ENCODE measurements at regions not wholly inside any gene's neighbourhood (a gene's known extent, or its start where the extent isn't known, plus 50 kb on each side); places are given as distances from the start of the nearest gene placed in this dataset.
A peak's percentile ranks its signal among the peaks of the same experiment; 100 is the strongest.
"Not testable (repeated sequence)": the region's sequence is repeated elsewhere in the genome, so short reads cannot be mapped to it uniquely, and the experiment has no call there.

- Histone ChIP-seq H3K4me1 (ENCODE audit: control insufficient read depth, insufficient read depth, low read length) (peaks cover 7% of the 10 kb centered on the region), H3K9me3 (ENCODE audit: control insufficient read depth in 2 of 2, low read length in 2 of 2) (no peaks in the 10 kb centered on the region), H3K4me3 (ENCODE audit: low read length in 2 of 2) (no peak overlapping the region), H3K27ac (ENCODE audit: low read length) (no peak overlapping the region), H3K36me3 (ENCODE audit: control insufficient read depth in 2 of 2, insufficient read depth in 2 of 2, low read length in 2 of 2) (peaks cover 0 to 5% of the 10 kb centered on the region in 2 donors), H3K27me3 (ENCODE audit: control insufficient read depth in 1 of 2, insufficient read depth in 2 of 2, low read length in 2 of 2) (no peaks in the 10 kb centered on the region), H3K9ac (ENCODE audit: low read length in 2 of 2) (no peak overlapping the region)
These were observed 88.3 kb upstream of the PLEKHM1 start for GRCh38 chr17:45578516-45579455.

DNA sequence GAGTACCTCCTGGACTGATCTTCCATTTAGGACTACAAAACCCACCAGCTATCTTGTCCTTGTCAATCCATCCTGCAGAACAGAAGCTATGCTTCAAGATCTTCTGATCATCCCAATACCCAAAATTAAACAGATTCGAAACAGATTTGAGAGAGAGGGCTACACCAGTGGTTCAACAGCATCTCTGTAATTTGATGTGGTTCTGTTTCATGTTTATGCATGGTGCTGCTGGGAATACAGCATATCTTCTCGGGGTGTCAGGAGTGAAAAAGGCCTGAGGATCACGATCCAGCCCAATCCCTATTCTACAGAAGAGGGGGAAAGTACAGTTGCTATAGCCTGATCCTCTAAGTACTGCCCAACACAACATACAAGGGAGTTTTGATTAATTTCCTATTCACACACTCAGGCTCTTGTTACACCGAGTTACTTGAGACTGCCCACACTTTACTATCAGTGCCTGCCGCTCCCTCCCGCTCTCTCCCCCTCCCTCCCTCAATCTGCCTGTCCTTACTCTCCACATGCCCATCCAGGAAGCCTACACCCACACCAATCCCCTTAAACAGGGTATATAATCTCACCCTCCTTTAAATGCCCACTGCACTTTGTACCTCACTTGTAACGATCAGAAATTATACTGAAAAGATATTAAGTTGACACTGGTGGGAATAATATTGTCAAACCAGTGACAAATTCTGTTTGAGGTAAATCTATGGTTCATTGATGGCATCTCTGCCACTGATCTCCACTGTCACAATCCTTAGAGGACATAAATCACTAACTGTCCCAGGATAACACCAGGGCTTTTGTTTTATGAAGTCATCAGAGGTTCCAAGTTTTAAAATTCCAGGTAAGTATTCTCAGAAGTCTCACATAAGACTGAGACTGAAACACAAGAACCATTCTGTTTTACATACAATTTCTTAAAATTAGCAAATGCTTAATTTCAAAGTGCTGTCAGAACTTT is 89.3 kb upstream of the PLEKHM1 start:
- Histone ChIP-seq H3K9me3 (ENCODE audit: control insufficient read depth in 2 of 2, low read length in 2 of 2) (no peaks in the 10 kb centered on the region), H3K27me3 (ENCODE audit: control insufficient read depth in 1 of 2, insufficient read depth in 2 of 2, low read length in 2 of 2) (no peaks in the 10 kb centered on the region), H3K4me1 (ENCODE audit: control insufficient read depth, insufficient read depth, low read length) (peaks cover 9% of the 10 kb centered on the region), H3K4me3 (ENCODE audit: low read length in 2 of 2) (no peak overlapping the region), H3K27ac (ENCODE audit: low read length) (no peak overlapping the region), H3K36me3 (ENCODE audit: control insufficient read depth in 2 of 2, insufficient read depth in 2 of 2, low read length in 2 of 2) (peaks cover 0 to 5% of the 10 kb centered on the region in 2 donors), H3K9ac (ENCODE audit: low read length in 2 of 2) (no peak overlapping the region)

DNA sequence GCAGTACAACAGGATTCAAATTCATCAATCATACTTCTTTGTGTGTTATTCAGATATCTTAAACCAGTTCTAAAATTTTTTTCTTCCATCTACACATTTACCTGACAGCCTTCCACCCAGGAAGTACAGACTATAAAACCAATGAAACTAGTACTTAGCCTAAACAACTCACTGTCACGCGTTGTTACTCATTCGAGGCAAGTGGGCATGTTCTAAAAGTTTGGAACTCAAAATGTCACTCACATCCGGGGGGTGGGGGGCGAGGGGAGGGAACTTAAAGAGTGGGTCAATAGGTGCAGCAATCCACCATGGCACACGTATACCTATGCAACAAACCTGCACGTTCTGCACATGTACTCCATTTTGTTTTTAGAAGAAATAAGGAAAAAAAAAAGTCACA is 90.4 kb upstream of the PLEKHM1 start:
- peaks cover 0 to 5% of the 10 kb centered on the region in 2 donors for H3K36me3 ChIP-seq (ENCODE audit: control insufficient read depth in 2 of 2, insufficient read depth in 2 of 2, low read length in 2 of 2)
- H3K4me1 ChIP-seq (ENCODE audit: control insufficient read depth, insufficient read depth, low read length) = peaks cover 9% of the 10 kb centered on the region
- no peak overlapping the region for H3K9ac ChIP-seq (ENCODE audit: low read length in 2 of 2)
- H3K27ac ChIP-seq (ENCODE audit: low read length) = no peak overlapping the region
- H3K9me3 ChIP-seq (ENCODE audit: control insufficient read depth in 2 of 2, low read length in 2 of 2) = no peaks in the 10 kb centered on the region
- H3K4me3 ChIP-seq (ENCODE audit: low read length in 2 of 2) = no peak overlapping the region
- no peaks in the 10 kb centered on the region for H3K27me3 ChIP-seq (ENCODE audit: control insufficient read depth in 1 of 2, insufficient read depth in 2 of 2, low read length in 2 of 2)

GRCh38 chr17:45581860-45582259 is 91.3 kb upstream of the PLEKHM1 start:
- Histone ChIP-seq H3K27ac (ENCODE audit: low read length) (no peak overlapping the region), H3K27me3 (ENCODE audit: control insufficient read depth in 1 of 2, insufficient read depth in 2 of 2, low read length in 2 of 2) (no peaks in the 10 kb centered on the region), H3K36me3 (ENCODE audit: control insufficient read depth in 2 of 2, insufficient read depth in 2 of 2, low read length in 2 of 2) (peaks cover 0 to 5% of the 10 kb centered on the region in 2 donors), H3K9ac (ENCODE audit: low read length in 2 of 2) (no peak overlapping the region), H3K4me1 (ENCODE audit: control insufficient read depth, insufficient read depth, low read length) (peaks cover 9% of the 10 kb centered on the region), H3K9me3 (ENCODE audit: control insufficient read depth in 2 of 2, low read length in 2 of 2) (no peaks in the 10 kb centered on the region), H3K4me3 (ENCODE audit: low read length in 2 of 2) (no peak overlapping the region)

DNA sequence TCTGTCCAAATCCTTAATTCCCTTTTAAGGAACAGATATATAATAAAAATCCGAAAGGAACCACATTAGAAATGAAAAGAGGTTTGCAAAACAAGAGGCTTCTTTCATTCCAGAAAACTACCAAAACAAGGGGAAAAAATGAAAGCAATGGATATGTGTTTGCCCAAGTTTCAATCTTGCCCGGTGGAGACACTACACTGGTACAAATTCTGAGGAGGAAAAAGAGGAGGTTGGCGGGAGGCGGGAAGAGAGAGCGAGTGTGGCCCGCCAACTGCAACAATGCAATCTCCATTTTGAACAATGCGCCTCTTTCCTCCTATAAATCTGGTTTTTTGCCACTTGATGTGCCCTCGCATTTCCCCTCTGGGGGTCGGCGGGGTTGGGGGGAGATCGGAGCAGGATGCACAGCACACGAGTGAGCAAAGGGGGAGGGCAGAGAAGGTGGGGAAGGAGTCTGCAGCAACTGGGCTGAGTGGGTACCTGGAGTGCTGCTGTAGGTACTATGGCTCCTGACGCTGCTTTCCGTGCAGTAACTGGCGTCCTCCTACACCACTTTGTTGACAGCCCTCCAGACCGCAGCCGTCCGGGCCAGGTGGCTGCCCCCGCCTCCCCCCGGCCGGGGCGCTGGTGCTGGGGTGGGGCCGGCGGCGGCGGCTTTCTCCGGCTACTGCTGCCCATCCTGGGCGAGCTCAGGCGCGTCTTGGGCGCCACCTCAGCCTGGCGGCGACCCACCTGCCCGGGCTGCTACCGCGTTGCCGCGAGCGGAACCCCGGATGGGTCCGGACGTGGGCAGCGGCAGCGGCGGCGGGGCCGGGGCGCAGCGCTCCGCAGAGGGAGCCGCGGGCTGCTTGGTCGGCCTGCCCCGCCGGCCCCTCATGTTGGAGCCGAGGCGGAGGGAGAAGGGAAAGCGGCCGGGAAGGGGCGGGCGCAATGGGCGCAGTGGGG is 93.8 kb upstream of the PLEKHM1 start:
- Histone ChIP-seq H3K9me3 (ENCODE audit: control insufficient read depth in 2 of 2, low read length in 2 of 2) (no peaks in the 10 kb centered on the region), H3K9ac (ENCODE audit: low read length in 2 of 2) (peak overlapping the region; percentile 86 to 87), H3K36me3 (ENCODE audit: control insufficient read depth in 2 of 2, insufficient read depth in 2 of 2, low read length in 2 of 2) (peaks cover 0 to 5% of the 10 kb centered on the region in 2 donors), H3K27ac (ENCODE audit: low read length) (peak overlapping the region; percentile 81), H3K27me3 (ENCODE audit: control insufficient read depth in 1 of 2, insufficient read depth in 2 of 2, low read length in 2 of 2) (no peaks in the 10 kb centered on the region), H3K4me3 (ENCODE audit: low read length in 2 of 2) (peak overlapping the region; percentile 94 to 99), H3K4me1 (ENCODE audit: control insufficient read depth, insufficient read depth, low read length) (peaks cover 9% of the 10 kb centered on the region)

GRCh38 chr17:45585037-45585733 is 94.7 kb upstream of the PLEKHM1 start:
- H3K9me3 ChIP-seq (ENCODE audit: control insufficient read depth in 2 of 2, low read length in 2 of 2); H3K36me3 ChIP-seq (ENCODE audit: control insufficient read depth in 2 of 2, insufficient read depth in 2 of 2, low read length in 2 of 2); H3K27me3 ChIP-seq (ENCODE audit: control insufficient read depth in 1 of 2, insufficient read depth in 2 of 2, low read length in 2 of 2); H3K4me1 ChIP-seq (ENCODE audit: control insufficient read depth, insufficient read depth, low read length): not testable (repeated sequence)
- Histone ChIP-seq H3K27ac (ENCODE audit: low read length) (peak overlapping the region; percentile 81), H3K9ac (ENCODE audit: low read length in 2 of 2) (peak overlapping the region; percentile 29 to 87), H3K4me3 (ENCODE audit: low read length in 2 of 2) (peak overlapping the region; percentile 94 to 99)

DNA sequence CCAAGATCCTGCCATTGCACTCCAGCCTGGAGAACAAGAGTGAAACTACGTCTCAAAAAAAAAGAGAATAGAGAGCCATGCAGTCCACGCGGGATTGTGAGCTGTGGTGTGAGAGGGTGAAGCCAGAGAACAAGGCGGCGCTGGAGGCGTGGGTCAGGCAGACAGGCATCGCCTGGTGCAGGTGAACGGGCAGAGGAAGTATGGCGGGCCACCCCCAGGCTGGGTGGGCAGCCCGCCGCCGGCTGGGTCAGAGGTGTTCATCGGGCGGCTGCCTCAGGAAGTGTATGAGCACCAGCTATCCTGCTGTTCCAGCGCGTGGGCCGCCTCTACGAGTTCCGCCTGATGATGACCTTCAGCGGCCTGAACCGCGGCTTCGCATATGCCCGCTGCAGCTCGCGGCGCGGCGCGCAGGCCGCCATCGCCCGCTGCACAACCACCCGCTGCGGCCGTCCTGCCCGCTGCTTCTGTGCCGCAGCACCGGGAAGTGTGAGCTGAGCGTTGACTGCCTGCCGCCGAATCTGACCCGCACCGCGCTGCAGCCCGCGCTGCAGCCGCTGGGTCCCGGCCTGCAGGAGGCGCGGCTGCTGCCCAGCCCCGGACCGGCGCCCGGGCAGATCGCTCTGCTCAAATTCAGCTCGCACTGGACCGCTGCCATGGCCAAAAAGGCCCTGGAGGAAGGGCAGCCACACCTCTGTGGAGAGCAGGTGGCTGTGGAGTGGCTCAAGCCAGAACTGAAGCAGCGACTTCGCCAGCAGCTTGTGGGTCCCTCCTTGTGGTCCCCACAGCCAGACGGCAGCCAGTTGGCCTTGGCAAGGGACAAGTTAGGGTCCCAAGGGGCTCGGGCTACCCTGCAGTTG is 95.5 kb upstream of the PLEKHM1 start:
- not testable (repeated sequence) for H3K9me3 ChIP-seq (ENCODE audit: control insufficient read depth in 2 of 2, low read length in 2 of 2); H3K4me1 ChIP-seq (ENCODE audit: control insufficient read depth, insufficient read depth, low read length); H3K27me3 ChIP-seq (ENCODE audit: control insufficient read depth in 1 of 2, insufficient read depth in 2 of 2, low read length in 2 of 2); H3K27ac ChIP-seq (ENCODE audit: low read length); H3K36me3 ChIP-seq (ENCODE audit: control insufficient read depth in 2 of 2, insufficient read depth in 2 of 2, low read length in 2 of 2)
- Histone ChIP-seq H3K4me3 (ENCODE audit: low read length in 2 of 2) (peak overlapping the region in 1 of 2 donors; percentile 94), H3K9ac (ENCODE audit: low read length in 2 of 2) (peak overlapping the region in 1 of 2 donors; percentile 13)

DNA sequence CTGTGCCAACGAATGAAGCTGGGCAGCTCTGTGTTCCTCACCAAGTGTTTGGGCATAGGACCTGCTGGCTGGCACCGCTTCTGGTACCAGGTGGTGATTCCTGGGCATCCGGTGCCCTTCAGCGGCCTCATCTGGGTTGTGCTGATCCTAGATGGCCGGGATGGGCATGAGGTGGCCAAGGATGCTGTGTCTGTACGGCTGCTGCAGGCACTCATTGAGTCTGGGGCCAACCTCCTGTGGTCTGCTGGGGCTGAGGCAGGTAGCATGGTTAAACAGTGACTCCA is 96.1 kb upstream of the PLEKHM1 start:
- H3K27me3 ChIP-seq (ENCODE audit: control insufficient read depth in 1 of 2, insufficient read depth in 2 of 2, low read length in 2 of 2); H3K27ac ChIP-seq (ENCODE audit: low read length); H3K4me3 ChIP-seq (ENCODE audit: low read length in 2 of 2); H3K9me3 ChIP-seq (ENCODE audit: control insufficient read depth in 2 of 2, low read length in 2 of 2); H3K4me1 ChIP-seq (ENCODE audit: control insufficient read depth, insufficient read depth, low read length); H3K9ac ChIP-seq (ENCODE audit: low read length in 2 of 2); H3K36me3 ChIP-seq (ENCODE audit: control insufficient read depth in 2 of 2, insufficient read depth in 2 of 2, low read length in 2 of 2): not testable (repeated sequence)

GRCh38 chr17:45592433-45592923 is 102.0 kb upstream of the PLEKHM1 start:
- not testable (repeated sequence) for H3K9ac ChIP-seq (ENCODE audit: low read length in 2 of 2)

More at GRCh38 chr17:45592433-45592923, 102.0 kb upstream of the PLEKHM1 start:
- H3K36me3 ChIP-seq (ENCODE audit: control insufficient read depth in 2 of 2, insufficient read depth in 2 of 2, low read length in 2 of 2); H3K4me3 ChIP-seq (ENCODE audit: low read length in 2 of 2); H3K9me3 ChIP-seq (ENCODE audit: control insufficient read depth in 2 of 2, low read length in 2 of 2); H3K4me1 ChIP-seq (ENCODE audit: control insufficient read depth, insufficient read depth, low read length); H3K27ac ChIP-seq (ENCODE audit: low read length); H3K27me3 ChIP-seq (ENCODE audit: control insufficient read depth in 1 of 2, insufficient read depth in 2 of 2, low read length in 2 of 2): not testable (repeated sequence)
